Neural cell (in vitro differentiated cells): ENCODE measurements at regions not wholly inside any gene's neighbourhood (a gene's known extent, or its start where the extent isn't known, plus 50 kb on each side); places are given as distances from the start of the nearest gene placed in this dataset.

Experiments used
- POLR2AphosphoS5 ChIP-seq: IDR thresholded peaks from 2 replicates; pipeline ENCODE4 v1.6.1; 2012
- TF ChIP-seq, protein P1 (sequence below): fragments of 450-650 bp; IDR thresholded peaks from 2 replicates; pipeline ENCODE4 v1.5.1; 2014; ENCODE audit warnings: antibody characterized with exemption, mild to moderate bottlenecking, moderate library complexity; ENCODE audit not compliant: poor library complexity, severe bottlenecking

DNA sequence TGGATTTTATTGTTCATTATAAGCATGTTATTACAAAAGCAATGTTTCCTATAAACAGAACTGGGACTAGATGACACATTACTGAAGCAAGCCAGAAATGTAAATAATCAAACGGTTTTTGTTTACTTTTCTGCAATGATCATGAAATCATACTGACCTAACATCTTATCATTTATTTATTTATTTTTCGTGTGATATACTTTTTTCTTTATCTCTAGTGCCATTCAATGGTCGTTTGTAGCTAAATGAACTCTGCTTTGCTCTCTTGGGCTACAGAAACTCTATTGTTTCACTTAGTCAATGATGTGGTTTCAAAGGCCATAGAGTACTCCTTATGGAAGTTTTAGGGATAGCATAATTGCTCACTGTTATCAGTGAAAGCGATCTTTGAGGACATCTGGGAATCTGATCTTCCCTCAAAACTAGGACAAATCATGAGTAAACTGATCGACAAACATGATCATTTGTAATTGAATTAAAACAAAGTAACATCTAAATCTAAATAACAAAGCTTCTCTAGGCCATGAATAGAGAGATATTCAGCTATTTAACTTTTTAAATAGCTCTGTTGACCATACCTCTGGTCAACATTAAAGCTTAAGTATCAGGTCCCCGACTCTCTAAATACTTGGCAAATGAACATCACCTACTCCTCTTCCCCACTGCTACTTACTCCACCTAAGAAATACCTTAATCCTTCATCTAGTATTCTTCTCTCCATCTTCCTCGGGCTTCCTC is 933.4 kb downstream of the TFAP2A start:
- TF ChIP-seq POLR2AphosphoS5: no peak
- TF ChIP-seq, protein P1, sequence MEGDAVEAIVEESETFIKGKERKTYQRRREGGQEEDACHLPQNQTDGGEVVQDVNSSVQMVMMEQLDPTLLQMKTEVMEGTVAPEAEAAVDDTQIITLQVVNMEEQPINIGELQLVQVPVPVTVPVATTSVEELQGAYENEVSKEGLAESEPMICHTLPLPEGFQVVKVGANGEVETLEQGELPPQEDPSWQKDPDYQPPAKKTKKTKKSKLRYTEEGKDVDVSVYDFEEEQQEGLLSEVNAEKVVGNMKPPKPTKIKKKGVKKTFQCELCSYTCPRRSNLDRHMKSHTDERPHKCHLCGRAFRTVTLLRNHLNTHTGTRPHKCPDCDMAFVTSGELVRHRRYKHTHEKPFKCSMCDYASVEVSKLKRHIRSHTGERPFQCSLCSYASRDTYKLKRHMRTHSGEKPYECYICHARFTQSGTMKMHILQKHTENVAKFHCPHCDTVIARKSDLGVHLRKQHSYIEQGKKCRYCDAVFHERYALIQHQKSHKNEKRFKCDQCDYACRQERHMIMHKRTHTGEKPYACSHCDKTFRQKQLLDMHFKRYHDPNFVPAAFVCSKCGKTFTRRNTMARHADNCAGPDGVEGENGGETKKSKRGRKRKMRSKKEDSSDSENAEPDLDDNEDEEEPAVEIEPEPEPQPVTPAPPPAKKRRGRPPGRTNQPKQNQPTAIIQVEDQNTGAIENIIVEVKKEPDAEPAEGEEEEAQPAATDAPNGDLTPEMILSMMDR: no peak
